ENCODE measurements at regions not wholly inside any gene's neighbourhood (a gene's known extent, or its start where the extent isn't known, plus 50 kb on each side); places are given as distances from the start of the nearest gene placed in this dataset.

- TF ChIP-seq EZH2 (IDR thresholded peaks at IDR 0.05; ENCODE audit: insufficient read depth, poor library complexity, severe bottlenecking) (no peak), EZH2phosphoT487 (IDR thresholded peaks at IDR 0.05; ENCODE audit: insufficient read depth, low read depth) (no peak)
Measured at GRCh38 chr13:105151639-105152038, 1383.8 kb downstream of the EFNB2 start.
